Activated CD4-positive, CD25-positive, alpha-beta regulatory T cell treated with anti-CD3 and anti-CD28 coated beads, Interleukin-2, amount 50 U/mL, for 16 hours (primary cell): ENCODE measurements at regions not wholly inside any gene's neighbourhood (a gene's known extent, or its start where the extent isn't known, plus 50 kb on each side); places are given as distances from the start of the nearest gene placed in this dataset.
"Not testable (repeated sequence)": the region's sequence is repeated elsewhere in the genome, so short reads cannot be mapped to it uniquely, and the experiment has no call there.

Experiments used
- DNase-seq: peaks from one replicate; pipeline ENCODE4 v3.0.0-alpha.2; 2020; ENCODE audit warnings: low read depth, low spot score

GRCh38 chr1:181172082-181172481 is 83.6 kb downstream of the IER5 start:
- DNase-seq = no peak

- DNase-seq = no peak
Measured at GRCh38 chr1:181173761-181174447, 85.4 kb downstream of the IER5 start.

GRCh38 chr1:181174861-181175260 is 86.4 kb downstream of the IER5 start:
- DNase-seq = no peak

- no peak for DNase-seq
Measured at GRCh38 chr1:181175356-181175910, 86.9 kb downstream of the IER5 start.

- no peak for DNase-seq
Measured at GRCh38 chr1:181175955-181176354, 87.5 kb downstream of the IER5 start.

GRCh38 chr1:181178241-181178879 is 89.9 kb downstream of the IER5 start:
- DNase-seq = no peak

- DNase-seq = no peak
Measured at GRCh38 chr1:181179279-181179986, 90.9 kb downstream of the IER5 start.

GRCh38 chr1:181179987-181180365 is 91.5 kb downstream of the IER5 start:
- DNase-seq = no peak

- DNase-seq = no peak
Measured at GRCh38 chr1:181180407-181181031, 92.0 kb downstream of the IER5 start.

- no peak for DNase-seq
Measured at GRCh38 chr1:181181792-181182585, 93.5 kb downstream of the IER5 start.

- DNase-seq = no peak
Measured at GRCh38 chr1:181184621-181185020, 96.1 kb downstream of the IER5 start.

- no peak for DNase-seq
Measured at GRCh38 chr1:181185461-181185860, 97.0 kb downstream of the IER5 start.

- not testable (repeated sequence) for DNase-seq
Measured at GRCh38 chr1:181186133-181186532, 97.6 kb downstream of the IER5 start.

GRCh38 chr1:181187337-181188126 is 99.0 kb downstream of the IER5 start:
- no peak for DNase-seq

GRCh38 chr1:181189245-181189644 is 100.7 kb downstream of the IER5 start:
- DNase-seq = no peak

GRCh38 chr1:181189691-181190363 is 101.3 kb downstream of the IER5 start:
- DNase-seq = peak; percentile 33

GRCh38 chr1:181190364-181191035 is 102.0 kb downstream of the IER5 start:
- no peak for DNase-seq

- no peak for DNase-seq
Measured at GRCh38 chr1:181191494-181192040, 103.1 kb downstream of the IER5 start.

GRCh38 chr1:181192316-181192715 is 103.8 kb downstream of the IER5 start:
- no peak for DNase-seq
